Activated CD8-positive, alpha-beta T cell treated with anti-CD3 and anti-CD28 coated beads for 36 hours (primary cell): ENCODE measurements at regions not wholly inside any gene's neighbourhood (a gene's known extent, or its start where the extent isn't known, plus 50 kb on each side); places are given as distances from the start of the nearest gene placed in this dataset.
"Not testable (repeated sequence)": the region's sequence is repeated elsewhere in the genome, so short reads cannot be mapped to it uniquely, and the experiment has no call there.

Experiments
- ATAC-seq: fragments of 200-7000 bp; cut with Tn5 transposase; one replicate; pipeline ENCODE4 v1.10.0; 2021; ENCODE audit warnings: mild to moderate bottlenecking, moderate library complexity
- CTCF ChIA-PET: fragments of 350-600 bp; sonication (Branson Sonifier 250); formaldehyde crosslinking; loops from one replicate; lab custom pipeline; 2021; ENCODE audit warnings: antibody characterized with exemption; lab: Charles Lee
- POLR2A ChIA-PET: fragments of 350-600 bp; sonication (Branson Sonifier 250); formaldehyde crosslinking; loops from one replicate; lab custom pipeline; 2021; ENCODE audit warnings: antibody characterized with exemption; lab: Charles Lee
- DNase-seq: peaks from one replicate; pipeline ENCODE4 v3.0.0-alpha.2; 2020
- H3K27ac Mint-ChIP-seq: one replicate; pipeline ENCODE4 v1.8.0; 2021; ENCODE audit warnings: mild to moderate bottlenecking, mixed read lengths
- H3K27me3 Mint-ChIP-seq: one replicate; pipeline ENCODE4 v1.8.0; 2021; ENCODE audit warnings: mixed read lengths
- H3K36me3 Mint-ChIP-seq: one replicate; pipeline ENCODE4 v1.8.0; 2021; ENCODE audit warnings: low read depth, mixed read lengths
- H3K4me1 Mint-ChIP-seq: one replicate; pipeline ENCODE4 v1.8.0; 2021; ENCODE audit warnings: low read depth, mixed read lengths
- H3K4me3 Mint-ChIP-seq: one replicate; pipeline ENCODE4 v1.8.0; 2021; ENCODE audit warnings: mild to moderate bottlenecking, moderate library complexity, mixed read lengths
- H3K9me3 Mint-ChIP-seq: one replicate; pipeline ENCODE4 v1.8.0; 2021; ENCODE audit warnings: mixed read lengths
- intact Hi-C: fragments of 100-400 bp; cut with micrococcal nuclease; formaldehyde crosslinking; loops from one replicate; pipeline ENCODE4 v1.10.0; 2022
- TF ChIP-seq, protein P1 (sequence below): fragments of 200-600 bp; IDR thresholded peaks from one replicate; pipeline ENCODE4 v1.8.0; 2022; ENCODE audit warnings: antibody characterized with exemption, mild to moderate bottlenecking

DNA sequence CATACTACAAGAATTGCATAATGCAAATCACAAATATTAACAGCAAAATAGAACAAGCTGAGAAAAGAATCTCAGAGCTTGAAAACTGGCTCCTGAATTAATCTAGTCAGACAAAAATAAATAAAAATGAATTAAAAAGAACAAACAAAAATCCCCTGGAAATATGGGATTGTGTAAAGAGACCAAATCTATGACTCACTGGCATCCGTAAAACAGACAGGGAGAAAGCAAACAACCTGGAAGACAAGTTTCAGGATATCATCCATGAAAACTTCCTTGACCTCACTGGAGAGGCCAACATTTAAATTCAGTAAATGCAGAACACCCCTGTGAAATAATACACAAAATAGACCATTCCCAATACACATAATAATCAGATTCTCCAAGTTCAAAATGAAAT lies 229.3 kb upstream of the CTNND2 start:
- Mint-ChIP-seq H3K36me3 (no peaks in the 10 kb centered on the region), H3K27me3 (no peaks in the 10 kb centered on the region), H3K9me3 (peaks cover 28% of the 10 kb centered on the region), H3K27ac (no peak overlapping the region), H3K4me1 (no peaks in the 10 kb centered on the region), H3K4me3 (no peak overlapping the region)
- TF ChIP-seq, protein P1, sequence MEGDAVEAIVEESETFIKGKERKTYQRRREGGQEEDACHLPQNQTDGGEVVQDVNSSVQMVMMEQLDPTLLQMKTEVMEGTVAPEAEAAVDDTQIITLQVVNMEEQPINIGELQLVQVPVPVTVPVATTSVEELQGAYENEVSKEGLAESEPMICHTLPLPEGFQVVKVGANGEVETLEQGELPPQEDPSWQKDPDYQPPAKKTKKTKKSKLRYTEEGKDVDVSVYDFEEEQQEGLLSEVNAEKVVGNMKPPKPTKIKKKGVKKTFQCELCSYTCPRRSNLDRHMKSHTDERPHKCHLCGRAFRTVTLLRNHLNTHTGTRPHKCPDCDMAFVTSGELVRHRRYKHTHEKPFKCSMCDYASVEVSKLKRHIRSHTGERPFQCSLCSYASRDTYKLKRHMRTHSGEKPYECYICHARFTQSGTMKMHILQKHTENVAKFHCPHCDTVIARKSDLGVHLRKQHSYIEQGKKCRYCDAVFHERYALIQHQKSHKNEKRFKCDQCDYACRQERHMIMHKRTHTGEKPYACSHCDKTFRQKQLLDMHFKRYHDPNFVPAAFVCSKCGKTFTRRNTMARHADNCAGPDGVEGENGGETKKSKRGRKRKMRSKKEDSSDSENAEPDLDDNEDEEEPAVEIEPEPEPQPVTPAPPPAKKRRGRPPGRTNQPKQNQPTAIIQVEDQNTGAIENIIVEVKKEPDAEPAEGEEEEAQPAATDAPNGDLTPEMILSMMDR: no peak
- DNase-seq: no peak
- ATAC-seq: no peak
- intact Hi-C loops: no loop called here
- POLR2A ChIA-PET: no interaction called here
- CTCF ChIA-PET: no interaction called here

DNA sequence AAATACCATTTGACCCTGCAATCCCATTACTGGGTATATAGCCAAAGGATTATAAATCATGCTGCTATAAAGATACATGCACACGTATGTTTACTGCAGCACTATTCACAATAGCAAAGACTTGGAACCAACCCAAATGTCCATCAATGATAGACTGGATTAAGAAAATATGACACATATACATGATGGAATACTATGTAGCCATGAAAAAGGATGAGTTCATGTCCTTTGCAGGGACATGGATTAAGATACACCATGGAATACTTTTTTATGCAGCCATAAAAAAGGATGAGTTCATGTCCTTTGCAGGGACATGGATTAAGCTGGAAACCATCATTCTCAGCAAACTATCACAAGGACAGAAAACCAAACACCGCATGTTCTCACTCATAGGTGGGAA lies 226.8 kb upstream of the CTNND2 start:
- peaks cover 31% of the 10 kb centered on the region for H3K9me3 Mint-ChIP-seq
- DNase-seq, CTCF ChIA-PET, H3K4me1 Mint-ChIP-seq, H3K27me3 Mint-ChIP-seq, H3K27ac Mint-ChIP-seq, H3K4me3 Mint-ChIP-seq, ATAC-seq, intact Hi-C loops, POLR2A ChIA-PET, H3K36me3 Mint-ChIP-seq: not testable (repeated sequence)

DNA sequence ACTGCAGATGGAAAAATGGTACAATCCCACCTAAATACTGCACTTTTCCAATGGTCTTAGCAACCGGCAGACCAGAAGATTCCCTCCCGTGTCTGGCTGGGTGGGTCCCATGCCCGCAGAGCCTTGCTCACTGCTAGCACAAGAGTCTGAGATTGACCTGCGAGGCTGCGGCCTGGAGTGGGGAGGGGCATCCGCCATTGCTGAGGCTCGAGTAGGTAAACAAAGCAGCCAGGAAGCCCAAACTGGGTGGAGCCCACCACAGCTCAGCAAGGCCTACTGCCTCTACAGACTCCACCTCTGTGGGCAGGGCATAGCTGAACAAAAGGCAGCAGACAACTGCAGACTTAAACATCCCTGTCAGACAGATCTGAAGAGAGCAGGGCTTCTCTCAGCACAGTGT lies 221.6 kb upstream of the CTNND2 start:
- TF ChIP-seq, protein P1: no peak
- Mint-ChIP-seq H3K27me3 (no peaks in the 10 kb centered on the region), H3K36me3 (no peaks in the 10 kb centered on the region), H3K4me3 (no peak overlapping the region), H3K9me3 (peaks cover 9% of the 10 kb centered on the region), H3K4me1 (no peaks in the 10 kb centered on the region), H3K27ac (no peak overlapping the region)
- no peak for DNase-seq
- ChIA-PET POLR2A (no interaction called here), CTCF (no interaction called here)
- intact Hi-C loops: no loop called here
- no peak for ATAC-seq

DNA sequence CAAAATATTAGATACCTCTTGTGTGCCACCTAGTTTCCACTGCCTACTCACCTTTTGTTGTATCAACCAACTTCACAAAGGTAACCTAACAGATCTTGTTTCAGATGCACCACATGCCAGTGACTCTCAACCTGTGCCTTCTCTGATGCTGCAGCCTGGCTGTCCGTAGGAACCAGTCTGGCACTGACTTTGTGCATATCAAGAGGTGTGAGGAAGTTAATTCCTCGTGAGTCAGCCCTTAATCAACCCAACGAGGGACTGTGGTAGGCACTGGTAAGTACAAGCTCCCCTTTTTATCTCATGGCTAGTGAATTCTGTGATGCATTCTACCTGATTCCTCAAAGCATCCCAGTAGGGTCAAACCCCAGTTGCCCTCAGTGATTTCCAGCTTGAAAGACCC lies 215.4 kb upstream of the CTNND2 start:
- Mint-ChIP-seq H3K36me3 (no peaks in the 10 kb centered on the region), H3K27me3 (no peaks in the 10 kb centered on the region), H3K9me3 (peaks cover 4% of the 10 kb centered on the region), H3K4me1 (no peaks in the 10 kb centered on the region), H3K27ac (no peak overlapping the region), H3K4me3 (no peak overlapping the region)
- no peak for DNase-seq
- POLR2A ChIA-PET: no interaction called here
- TF ChIP-seq, protein P1: no peak
- intact Hi-C loops: no loop called here
- CTCF ChIA-PET: no interaction called here
- no peak for ATAC-seq

DNA sequence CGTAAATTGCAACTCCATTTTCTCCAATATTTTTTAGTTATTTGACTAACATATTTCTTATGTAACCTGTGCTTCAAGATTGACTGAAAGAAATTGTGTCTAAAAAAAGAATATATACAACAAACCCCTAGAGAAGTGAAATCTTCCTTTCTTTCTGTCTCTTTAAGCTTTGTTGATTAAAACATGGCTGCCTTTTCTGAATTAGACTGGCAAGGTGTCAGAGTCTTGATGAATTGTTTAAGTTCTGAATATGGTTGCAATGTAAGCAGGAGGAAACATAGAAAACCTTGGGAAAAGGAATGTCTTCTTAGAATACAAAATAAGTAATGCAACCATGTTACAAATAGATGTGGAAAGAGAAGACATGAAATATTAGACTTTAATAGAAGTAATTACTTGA lies 209.8 kb upstream of the CTNND2 start:
- POLR2A ChIA-PET: no interaction called here
- intact Hi-C loops: no loop called here
- Mint-ChIP-seq H3K36me3 (no peaks in the 10 kb centered on the region), H3K4me1 (no peaks in the 10 kb centered on the region), H3K4me3 (no peak overlapping the region), H3K9me3 (peaks cover 10% of the 10 kb centered on the region), H3K27ac (no peak overlapping the region), H3K27me3 (no peaks in the 10 kb centered on the region)
- TF ChIP-seq, protein P1: no peak
- ATAC-seq (no peak), DNase-seq (no peak)
- CTCF ChIA-PET: no interaction called here

DNA sequence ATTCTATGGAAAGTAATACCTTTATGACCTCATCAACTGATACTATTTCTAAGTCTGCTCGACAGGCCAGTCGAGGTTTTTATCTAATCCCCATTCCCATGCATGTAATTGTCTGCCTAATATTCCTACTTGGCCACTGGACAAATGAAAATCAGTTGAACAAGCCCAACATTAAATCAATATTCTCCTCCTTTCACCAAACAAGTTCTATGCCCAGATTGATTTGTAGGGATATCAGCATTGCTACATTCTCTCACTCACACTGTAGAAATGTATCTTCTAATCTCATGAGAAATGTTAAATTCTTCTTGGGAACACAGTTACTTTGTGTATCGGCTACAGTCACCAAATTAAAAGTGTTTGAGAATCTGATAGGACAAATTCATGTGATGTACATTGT lies 208.8 kb upstream of the CTNND2 start:
- ChIA-PET CTCF (no interaction called here), POLR2A (no interaction called here)
- H3K4me3 Mint-ChIP-seq: no peak overlapping the region
- TF ChIP-seq, protein P1: no peak
- H3K27ac Mint-ChIP-seq: no peak overlapping the region
- no peaks in the 10 kb centered on the region for H3K36me3 Mint-ChIP-seq
- H3K4me1 Mint-ChIP-seq: no peaks in the 10 kb centered on the region
- DNase-seq: no peak
- H3K27me3 Mint-ChIP-seq: no peaks in the 10 kb centered on the region
- intact Hi-C loops: no loop called here
- no peak for ATAC-seq
- peaks cover 10% of the 10 kb centered on the region for H3K9me3 Mint-ChIP-seq
